ENCODE measurements at regions not wholly inside any gene's neighbourhood (a gene's known extent, or its start where the extent isn't known, plus 50 kb on each side); places are given as distances from the start of the nearest gene placed in this dataset.

- H3K27ac Mint-ChIP-seq (ENCODE audit: unreplicated experiment), result no peak overlapping the region
- H3K36me3 Mint-ChIP-seq (ENCODE audit: unreplicated experiment), result no peaks in the 10 kb centered on the region
- H3K27me3 Mint-ChIP-seq (ENCODE audit: unreplicated experiment), result no peaks in the 10 kb centered on the region
- peaks cover 6% of the 10 kb centered on the region for H3K4me1 Mint-ChIP-seq (ENCODE audit: low read depth, unreplicated experiment)
- no peak overlapping the region for H3K4me3 Mint-ChIP-seq (ENCODE audit: unreplicated experiment)
- DNase-seq, result no peak
- no peak for TF ChIP-seq CTCF (IDR thresholded peaks at IDR 0.05; ENCODE audit: partially characterized antibody, unreplicated experiment)
- peaks cover 2% of the 10 kb centered on the region for H3K9me3 Mint-ChIP-seq (ENCODE audit: unreplicated experiment)
Observed at GRCh38 chr2:4357121-4357520, 653.7 kb downstream of the DCDC2C start.

DNA sequence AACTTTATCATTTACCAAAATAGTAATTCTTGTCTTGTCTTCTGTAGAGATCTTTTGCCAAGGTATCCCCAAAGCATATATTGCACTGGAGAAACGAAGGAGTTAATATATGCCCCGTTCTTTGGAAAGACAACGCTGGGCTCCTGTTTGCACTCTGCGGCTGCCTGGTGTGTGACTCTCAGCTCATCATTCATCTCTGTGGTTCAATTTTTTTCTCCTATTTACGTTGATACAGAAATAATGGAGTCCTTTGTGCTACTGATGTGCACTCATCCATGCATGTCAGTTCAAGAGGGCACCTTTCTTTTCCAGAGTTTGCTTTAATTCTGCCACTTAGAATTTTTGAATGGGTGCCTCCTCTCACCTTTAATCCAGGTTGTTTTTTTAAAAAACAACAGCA is 655.5 kb downstream of the DCDC2C start:
- H3K27me3 Mint-ChIP-seq (ENCODE audit: unreplicated experiment), result no peaks in the 10 kb centered on the region
- H3K9me3 Mint-ChIP-seq (ENCODE audit: unreplicated experiment), result peaks cover 2% of the 10 kb centered on the region
- H3K4me1 Mint-ChIP-seq (ENCODE audit: low read depth, unreplicated experiment), result peaks cover 6% of the 10 kb centered on the region
- H3K4me3 Mint-ChIP-seq (ENCODE audit: unreplicated experiment), result no peak overlapping the region
- H3K27ac Mint-ChIP-seq (ENCODE audit: unreplicated experiment), result no peak overlapping the region
- no peaks in the 10 kb centered on the region for H3K36me3 Mint-ChIP-seq (ENCODE audit: unreplicated experiment)
- TF ChIP-seq CTCF (IDR thresholded peaks at IDR 0.05; ENCODE audit: partially characterized antibody, unreplicated experiment), result no peak
- no peak for DNase-seq

GRCh38 chr2:4368907-4369306 is 665.5 kb downstream of the DCDC2C start:
- TF ChIP-seq CTCF (IDR thresholded peaks at IDR 0.05; ENCODE audit: partially characterized antibody, unreplicated experiment), result no peak
- Mint-ChIP-seq H3K27ac (ENCODE audit: unreplicated experiment) (no peak overlapping the region), H3K4me1 (ENCODE audit: low read depth, unreplicated experiment) (no peaks in the 10 kb centered on the region), H3K9me3 (ENCODE audit: unreplicated experiment) (peaks cover 3% of the 10 kb centered on the region), H3K27me3 (ENCODE audit: unreplicated experiment) (peaks cover 1% of the 10 kb centered on the region), H3K36me3 (ENCODE audit: unreplicated experiment) (peaks cover 6% of the 10 kb centered on the region), H3K4me3 (ENCODE audit: unreplicated experiment) (no peak overlapping the region)
- no peak for DNase-seq

- H3K27me3 Mint-ChIP-seq (ENCODE audit: unreplicated experiment), result peaks cover 1% of the 10 kb centered on the region
- H3K27ac Mint-ChIP-seq (ENCODE audit: unreplicated experiment), result no peak overlapping the region
- no peak overlapping the region for H3K4me3 Mint-ChIP-seq (ENCODE audit: unreplicated experiment)
- peaks cover 11% of the 10 kb centered on the region for H3K36me3 Mint-ChIP-seq (ENCODE audit: unreplicated experiment)
- H3K9me3 Mint-ChIP-seq (ENCODE audit: unreplicated experiment), result peaks cover 3% of the 10 kb centered on the region
- TF ChIP-seq CTCF (IDR thresholded peaks at IDR 0.05; ENCODE audit: partially characterized antibody, unreplicated experiment), result no peak
- no peaks in the 10 kb centered on the region for H3K4me1 Mint-ChIP-seq (ENCODE audit: low read depth, unreplicated experiment)
- DNase-seq, result no peak
Observed at GRCh38 chr2:4369826-4370419, 666.5 kb downstream of the DCDC2C start.

GRCh38 chr2:4370422-4371090 is 667.2 kb downstream of the DCDC2C start:
- Mint-ChIP-seq H3K27ac (ENCODE audit: unreplicated experiment) (no peak overlapping the region), H3K36me3 (ENCODE audit: unreplicated experiment) (peaks cover 13% of the 10 kb centered on the region), H3K4me1 (ENCODE audit: low read depth, unreplicated experiment) (no peaks in the 10 kb centered on the region), H3K9me3 (ENCODE audit: unreplicated experiment) (peaks cover 3% of the 10 kb centered on the region), H3K4me3 (ENCODE audit: unreplicated experiment) (no peak overlapping the region), H3K27me3 (ENCODE audit: unreplicated experiment) (peaks cover 1% of the 10 kb centered on the region)
- DNase-seq, result no peak
- TF ChIP-seq CTCF (IDR thresholded peaks at IDR 0.05; ENCODE audit: partially characterized antibody, unreplicated experiment), result no peak
